RWPE2 (cell line): ENCODE measurements at regions not wholly inside any gene's neighbourhood (a gene's known extent, or its start where the extent isn't known, plus 50 kb on each side); places are given as distances from the start of the nearest gene placed in this dataset.
"Not testable (repeated sequence)": the region's sequence is repeated elsewhere in the genome, so short reads cannot be mapped to it uniquely, and the experiment has no call there.

ENCODE experiments used
- ATAC-seq: fragments of 200-7000 bp; cut with Tn5 transposase; 3 replicates; pipeline ENCODE4 v1.9.1; 2021; ENCODE audit warnings: low read depth
- DNase-seq: peaks from one replicate; pipeline ENCODE4 v3.0.0-alpha.2; 2020; ENCODE audit warnings: low spot score
- H3K27ac ChIP-seq: fragments of 450-650 bp; 2 replicates; pipeline ENCODE4 v1.5.1; 2017; ENCODE audit warnings: mild to moderate bottlenecking; ENCODE audit not compliant: poor library complexity, severe bottlenecking
- H3K27me3 ChIP-seq: fragments of 250-450 bp; sonication (Bioruptor Pico); 2 replicates; pipeline ENCODE4 v1.5.1; 2021; ENCODE audit warnings: mild to moderate bottlenecking, moderate library complexity; ENCODE audit not compliant: insufficient read depth, poor library complexity, severe bottlenecking
- H3K36me3 ChIP-seq: fragments of 250-450 bp; sonication (Bioruptor Pico); 2 replicates; pipeline ENCODE4 v1.5.1; 2020; ENCODE audit warnings: low read depth, mild to moderate bottlenecking, moderate library complexity
- H3K4me1 ChIP-seq: fragments of 250-450 bp; sonication (Bioruptor Pico); 2 replicates; pipeline ENCODE4 v1.5.1; 2021; ENCODE audit warnings: mild to moderate bottlenecking, moderate library complexity; ENCODE audit not compliant: insufficient read depth, poor library complexity, severe bottlenecking
- H3K4me3 ChIP-seq: fragments of 250-450 bp; sonication (Bioruptor Pico); 2 replicates; pipeline ENCODE4 v1.5.1; 2021; ENCODE audit warnings: mild to moderate bottlenecking, moderate library complexity; ENCODE audit not compliant: severe bottlenecking
- H3K9me3 ChIP-seq: fragments of 250-450 bp; sonication (Bioruptor Pico); 2 replicates; pipeline ENCODE4 v1.5.1; 2021; ENCODE audit warnings: mild to moderate bottlenecking, moderate library complexity; ENCODE audit not compliant: severe bottlenecking
- TF ChIP-seq, protein P1 (sequence below): fragments of 450-650 bp; IDR thresholded peaks from one replicate; pipeline ENCODE4 v1.5.1; 2017; ENCODE audit warnings: mild to moderate bottlenecking, moderate library complexity; ENCODE audit not compliant: poor library complexity, severe bottlenecking

DNA sequence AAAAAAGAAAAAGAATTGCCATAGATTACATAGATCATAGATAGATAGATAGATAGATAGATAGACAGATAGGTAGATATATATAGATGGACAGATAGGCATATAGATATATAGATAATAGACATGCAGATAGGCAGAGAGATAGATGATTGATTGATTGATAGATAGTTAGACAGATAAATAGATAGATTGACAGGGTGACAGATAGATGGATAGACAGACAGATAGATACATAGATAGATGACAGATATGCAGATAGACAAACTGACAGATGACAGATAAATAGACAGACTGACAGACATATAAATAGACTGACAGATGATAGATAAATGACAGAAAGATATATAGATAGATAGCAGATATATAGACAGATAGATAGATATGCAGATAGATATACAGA, 474.0 kb downstream of the IRS2 start:
- Histone ChIP-seq H3K27me3 (no peaks in the 10 kb centered on the region), H3K9me3 (no peaks in the 10 kb centered on the region), H3K4me3 (no peak overlapping the region), H3K27ac (no peak overlapping the region), H3K36me3 (no peaks in the 10 kb centered on the region), H3K4me1 (no peaks in the 10 kb centered on the region)
- TF ChIP-seq, protein P1, sequence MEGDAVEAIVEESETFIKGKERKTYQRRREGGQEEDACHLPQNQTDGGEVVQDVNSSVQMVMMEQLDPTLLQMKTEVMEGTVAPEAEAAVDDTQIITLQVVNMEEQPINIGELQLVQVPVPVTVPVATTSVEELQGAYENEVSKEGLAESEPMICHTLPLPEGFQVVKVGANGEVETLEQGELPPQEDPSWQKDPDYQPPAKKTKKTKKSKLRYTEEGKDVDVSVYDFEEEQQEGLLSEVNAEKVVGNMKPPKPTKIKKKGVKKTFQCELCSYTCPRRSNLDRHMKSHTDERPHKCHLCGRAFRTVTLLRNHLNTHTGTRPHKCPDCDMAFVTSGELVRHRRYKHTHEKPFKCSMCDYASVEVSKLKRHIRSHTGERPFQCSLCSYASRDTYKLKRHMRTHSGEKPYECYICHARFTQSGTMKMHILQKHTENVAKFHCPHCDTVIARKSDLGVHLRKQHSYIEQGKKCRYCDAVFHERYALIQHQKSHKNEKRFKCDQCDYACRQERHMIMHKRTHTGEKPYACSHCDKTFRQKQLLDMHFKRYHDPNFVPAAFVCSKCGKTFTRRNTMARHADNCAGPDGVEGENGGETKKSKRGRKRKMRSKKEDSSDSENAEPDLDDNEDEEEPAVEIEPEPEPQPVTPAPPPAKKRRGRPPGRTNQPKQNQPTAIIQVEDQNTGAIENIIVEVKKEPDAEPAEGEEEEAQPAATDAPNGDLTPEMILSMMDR: no peak
- ATAC-seq: no peak
- no peak for DNase-seq

GRCh38 chr13:109311431-109311976, 474.9 kb downstream of the IRS2 start:
- not testable (repeated sequence) for H3K4me1 ChIP-seq, DNase-seq, H3K36me3 ChIP-seq, H3K27me3 ChIP-seq, H3K9me3 ChIP-seq, H3K4me3 ChIP-seq, ATAC-seq, H3K27ac ChIP-seq

DNA sequence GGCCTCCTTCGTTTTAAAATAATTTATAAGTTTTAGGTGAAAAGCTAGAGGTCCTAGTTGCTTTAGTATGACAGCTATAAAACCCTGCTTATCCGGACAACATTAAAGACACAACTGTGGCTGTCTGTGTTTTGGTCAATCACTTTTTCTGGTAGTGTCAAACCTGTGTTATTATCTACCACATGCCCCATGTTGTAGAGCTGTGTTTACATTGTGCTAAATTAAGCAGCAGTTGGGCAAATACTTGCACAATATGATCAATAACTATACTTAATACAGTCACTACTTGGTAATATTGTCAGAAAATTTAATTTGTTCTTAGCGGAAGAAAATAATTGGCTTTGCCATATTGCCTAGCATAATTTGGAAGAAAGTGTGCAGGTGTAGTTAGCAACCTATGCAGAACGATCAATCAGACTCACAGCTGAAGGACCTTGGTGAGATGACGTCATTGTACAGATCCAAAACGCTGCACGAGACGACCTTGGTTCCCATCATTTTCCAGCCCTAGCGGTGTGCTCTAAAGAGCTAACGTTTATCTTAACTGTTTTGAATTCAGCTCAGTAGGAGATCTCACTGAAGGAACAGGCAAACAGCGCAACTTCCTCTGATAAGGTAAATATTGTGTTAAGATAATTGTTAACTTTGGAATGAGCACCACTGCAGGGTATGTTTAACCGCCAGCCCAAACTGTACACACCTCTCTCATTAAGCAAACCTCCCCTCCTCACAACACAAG, 476.6 kb downstream of the IRS2 start:
- H3K4me3 ChIP-seq: no peak overlapping the region
- H3K27ac ChIP-seq: no peak overlapping the region
- TF ChIP-seq, protein P1: no peak
- no peak for DNase-seq
- no peaks in the 10 kb centered on the region for H3K36me3 ChIP-seq
- ATAC-seq: no peak
- H3K27me3 ChIP-seq: no peaks in the 10 kb centered on the region
- H3K4me1 ChIP-seq: no peaks in the 10 kb centered on the region
- no peaks in the 10 kb centered on the region for H3K9me3 ChIP-seq

DNA sequence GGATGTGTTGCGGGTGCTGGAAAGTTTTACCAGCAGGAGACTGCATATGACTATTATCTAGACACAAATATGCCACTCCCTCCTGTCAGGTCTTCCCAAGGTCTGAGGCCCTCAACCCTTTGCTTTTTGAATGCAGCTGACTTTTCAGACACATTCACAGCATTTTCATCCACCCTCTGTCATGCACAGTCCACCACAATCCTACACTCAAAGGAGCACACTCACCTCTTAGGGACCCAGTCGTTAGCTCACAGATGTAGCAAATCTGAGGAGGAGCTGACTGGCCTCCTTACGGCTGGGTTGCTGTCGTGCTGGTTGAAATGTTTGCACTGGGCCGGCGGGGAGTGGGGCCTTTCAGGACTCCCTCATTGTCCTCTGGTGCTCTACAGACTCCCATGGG, 479.4 kb downstream of the IRS2 start:
- no peak overlapping the region for H3K27ac ChIP-seq
- H3K4me1 ChIP-seq: no peaks in the 10 kb centered on the region
- H3K36me3 ChIP-seq: no peaks in the 10 kb centered on the region
- ATAC-seq (no peak), DNase-seq (no peak)
- TF ChIP-seq, protein P1: no peak
- H3K4me3 ChIP-seq: no peak overlapping the region
- H3K27me3 ChIP-seq: no peaks in the 10 kb centered on the region
- no peaks in the 10 kb centered on the region for H3K9me3 ChIP-seq

- no peaks in the 10 kb centered on the region for H3K27me3 ChIP-seq
- TF ChIP-seq, protein P1: no peak
- no peaks in the 10 kb centered on the region for H3K36me3 ChIP-seq
- H3K4me1 ChIP-seq: peaks cover 3% of the 10 kb centered on the region
- no peak for ATAC-seq
- no peak for DNase-seq
- H3K9me3 ChIP-seq: no peaks in the 10 kb centered on the region
- no peak overlapping the region for H3K4me3 ChIP-seq
- no peak overlapping the region for H3K27ac ChIP-seq
Measured at GRCh38 chr13:109301726-109302125, 484.7 kb downstream of the IRS2 start.
